ENCODE measurements at regions not wholly inside any gene's neighbourhood (a gene's known extent, or its start where the extent isn't known, plus 50 kb on each side); places are given as distances from the start of the nearest gene placed in this dataset.

DNA sequence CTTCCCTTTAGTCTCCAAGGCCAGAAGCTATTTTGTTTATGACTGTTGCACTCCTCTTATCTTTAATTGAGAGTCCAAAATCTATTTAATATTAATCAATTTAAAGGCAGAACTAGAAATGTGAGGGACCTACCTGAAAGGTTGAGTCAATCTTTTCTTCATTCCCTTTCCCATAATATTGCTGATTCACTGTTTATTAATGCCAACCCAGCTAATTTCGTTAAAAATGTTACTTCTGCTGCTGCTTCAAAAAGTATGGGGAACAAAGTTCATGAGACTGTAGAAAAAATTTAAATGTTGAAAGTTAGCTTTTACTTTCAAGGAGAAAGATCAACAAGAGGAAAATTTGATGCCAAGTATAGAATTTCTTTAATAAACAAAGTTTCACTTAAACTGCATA lies 365.3 kb downstream of the TENT5A start:
- TF ChIP-seq ZFX (IDR thresholded peaks at IDR 0.05) = no peak
- TF ChIP-seq, protein P1, sequence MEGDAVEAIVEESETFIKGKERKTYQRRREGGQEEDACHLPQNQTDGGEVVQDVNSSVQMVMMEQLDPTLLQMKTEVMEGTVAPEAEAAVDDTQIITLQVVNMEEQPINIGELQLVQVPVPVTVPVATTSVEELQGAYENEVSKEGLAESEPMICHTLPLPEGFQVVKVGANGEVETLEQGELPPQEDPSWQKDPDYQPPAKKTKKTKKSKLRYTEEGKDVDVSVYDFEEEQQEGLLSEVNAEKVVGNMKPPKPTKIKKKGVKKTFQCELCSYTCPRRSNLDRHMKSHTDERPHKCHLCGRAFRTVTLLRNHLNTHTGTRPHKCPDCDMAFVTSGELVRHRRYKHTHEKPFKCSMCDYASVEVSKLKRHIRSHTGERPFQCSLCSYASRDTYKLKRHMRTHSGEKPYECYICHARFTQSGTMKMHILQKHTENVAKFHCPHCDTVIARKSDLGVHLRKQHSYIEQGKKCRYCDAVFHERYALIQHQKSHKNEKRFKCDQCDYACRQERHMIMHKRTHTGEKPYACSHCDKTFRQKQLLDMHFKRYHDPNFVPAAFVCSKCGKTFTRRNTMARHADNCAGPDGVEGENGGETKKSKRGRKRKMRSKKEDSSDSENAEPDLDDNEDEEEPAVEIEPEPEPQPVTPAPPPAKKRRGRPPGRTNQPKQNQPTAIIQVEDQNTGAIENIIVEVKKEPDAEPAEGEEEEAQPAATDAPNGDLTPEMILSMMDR (conservative IDR thresholded peaks at IDR 0.05) = no peak
- no peak overlapping the region for H3K27ac ChIP-seq

DNA sequence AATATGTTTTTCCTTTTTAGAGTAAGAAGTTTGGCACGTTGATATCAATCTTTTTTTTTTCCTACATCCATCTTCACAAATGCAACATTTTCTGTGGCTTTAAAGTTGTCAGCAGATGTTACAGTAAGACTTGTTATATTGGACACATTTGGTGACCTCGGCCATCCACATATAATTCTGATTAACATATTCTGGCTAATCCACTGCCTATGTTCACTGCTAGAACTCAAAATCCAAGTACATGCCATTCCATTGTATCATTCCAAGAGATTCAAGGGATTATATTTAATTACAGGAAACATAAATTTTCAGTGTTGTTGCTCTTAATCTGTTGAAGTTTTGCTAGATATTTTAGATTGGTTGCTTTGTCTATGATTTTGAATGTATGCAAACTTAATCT lies 367.6 kb downstream of the TENT5A start:
- H3K27ac ChIP-seq = no peak overlapping the region
- TF ChIP-seq, protein P1 (conservative IDR thresholded peaks at IDR 0.05) = no peak
- TF ChIP-seq ZFX (IDR thresholded peaks at IDR 0.05) = no peak

DNA sequence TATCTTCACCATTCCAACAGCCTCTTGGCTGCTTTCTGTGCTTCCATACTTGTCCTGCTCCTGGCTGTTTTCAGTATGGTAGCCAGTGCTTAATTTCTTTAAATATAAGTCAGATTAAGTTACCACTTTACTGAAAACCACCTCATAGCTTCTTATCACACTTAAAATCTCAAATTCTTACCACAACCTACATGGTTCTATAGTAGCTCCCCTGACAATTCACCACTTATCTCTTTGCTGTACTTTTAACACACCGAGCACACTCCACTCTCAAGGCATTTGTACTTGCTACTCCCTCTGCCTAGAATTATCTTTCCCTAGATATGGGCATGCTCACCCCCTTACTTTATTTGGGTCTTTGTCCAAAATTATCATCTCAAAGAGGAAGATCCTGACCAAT lies 369.0 kb downstream of the TENT5A start:
- TF ChIP-seq, protein P1 (conservative IDR thresholded peaks at IDR 0.05) = no peak
- TF ChIP-seq ZFX (IDR thresholded peaks at IDR 0.05) = no peak
- H3K27ac ChIP-seq = no peak overlapping the region

DNA sequence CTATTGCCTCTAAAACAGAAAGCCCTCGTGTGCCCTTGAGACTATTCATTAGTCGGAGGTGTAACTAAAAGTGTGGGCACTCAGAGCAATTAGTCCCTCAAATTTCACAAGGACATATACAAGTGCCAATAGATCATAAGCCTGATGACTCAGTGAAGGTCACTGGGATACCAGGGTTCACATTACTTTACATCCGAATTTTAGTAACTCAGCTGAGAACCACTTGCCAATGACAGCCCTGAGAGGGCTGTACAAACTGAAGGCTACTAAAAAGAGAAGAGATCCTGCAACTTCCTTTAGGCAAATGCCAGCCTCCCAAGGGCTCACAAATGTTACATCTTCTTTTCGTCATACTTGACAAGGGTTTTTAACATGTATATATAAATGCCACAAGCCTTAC lies 369.6 kb downstream of the TENT5A start:
- TF ChIP-seq, protein P1 (conservative IDR thresholded peaks at IDR 0.05) = no peak
- no peak for TF ChIP-seq ZFX (IDR thresholded peaks at IDR 0.05)
- H3K27ac ChIP-seq = no peak overlapping the region

DNA sequence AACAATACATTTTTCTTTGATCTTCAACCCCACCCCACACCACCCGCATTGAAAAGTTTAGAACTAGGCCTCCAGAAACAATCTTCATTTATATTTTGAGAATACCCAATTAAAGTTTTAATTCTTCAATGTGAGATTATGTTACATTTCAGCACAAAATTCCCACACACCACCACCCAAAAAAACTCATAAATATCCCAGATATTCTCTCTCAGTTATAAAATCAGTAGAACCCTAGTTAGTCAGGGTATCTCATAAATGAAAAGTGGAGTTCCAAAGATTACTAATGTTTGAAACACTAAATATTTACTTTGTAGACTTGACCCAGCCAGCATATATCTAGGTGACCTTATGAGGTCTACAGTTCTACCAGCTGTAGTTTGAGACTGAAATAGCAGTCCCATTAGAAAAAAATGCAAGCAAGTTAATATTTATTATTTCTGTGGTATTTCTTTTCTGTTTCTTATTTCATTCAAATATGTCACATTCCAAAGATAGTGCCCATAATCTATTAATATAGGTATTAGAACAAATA lies 371.0 kb downstream of the TENT5A start:
- TF ChIP-seq, protein P1 (conservative IDR thresholded peaks at IDR 0.05) = no peak
- no peak for TF ChIP-seq ZFX (IDR thresholded peaks at IDR 0.05)
- no peak overlapping the region for H3K27ac ChIP-seq

DNA sequence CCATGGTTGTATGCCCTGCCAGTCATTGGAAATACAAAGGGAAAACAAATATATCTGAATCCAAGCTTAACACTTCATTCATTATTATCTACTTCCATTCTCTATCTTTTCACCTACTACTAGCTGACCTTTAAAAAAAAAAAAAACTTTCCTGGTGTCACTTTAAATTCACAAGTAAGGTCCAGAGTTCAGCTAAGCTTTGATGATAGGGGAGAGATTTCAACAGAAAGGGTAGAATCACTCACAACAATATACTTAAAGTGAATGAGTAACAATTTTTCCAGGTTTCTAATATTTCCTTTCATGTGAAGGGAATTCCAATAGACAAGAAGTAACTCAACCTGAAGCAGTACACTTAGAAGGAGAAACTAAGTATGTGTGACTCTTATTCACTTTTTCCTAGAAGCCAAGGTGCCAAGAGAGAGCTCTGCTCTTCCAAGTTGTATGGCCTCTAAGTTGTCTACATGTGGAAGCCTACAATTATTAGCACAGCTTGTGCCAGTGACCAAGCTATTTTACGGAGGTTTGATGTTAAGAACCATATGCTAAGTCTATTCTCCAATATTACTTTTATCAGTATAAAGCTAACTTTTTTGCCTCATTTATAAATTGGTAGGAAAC lies 371.7 kb downstream of the TENT5A start:
- no peak for TF ChIP-seq ZFX (IDR thresholded peaks at IDR 0.05)
- TF ChIP-seq, protein P1 (conservative IDR thresholded peaks at IDR 0.05) = no peak
- H3K27ac ChIP-seq = no peak overlapping the region

DNA sequence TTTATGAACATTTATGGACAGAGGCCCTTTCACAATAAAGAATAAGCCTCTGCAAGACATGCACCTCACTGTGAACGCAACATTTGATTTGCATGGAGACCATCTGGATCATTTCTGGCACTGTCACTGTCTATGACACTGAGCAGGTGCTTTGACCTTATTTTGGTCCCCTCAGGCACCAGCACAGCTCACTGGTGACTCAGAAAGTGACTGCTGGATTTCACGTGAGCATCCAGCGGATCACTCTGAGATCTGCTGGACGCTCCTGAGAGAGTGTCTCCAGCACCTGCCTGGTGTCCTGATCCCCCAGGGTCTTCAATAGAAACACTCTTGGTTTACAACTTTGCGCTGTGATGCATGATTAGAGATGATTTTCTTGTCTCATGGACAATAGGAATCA lies 375.7 kb downstream of the TENT5A start:
- no peak for TF ChIP-seq ZFX (IDR thresholded peaks at IDR 0.05)
- TF ChIP-seq, protein P1 (conservative IDR thresholded peaks at IDR 0.05) = no peak
- H3K27ac ChIP-seq = no peak overlapping the region
